Liver (tissue), 3 donors: ENCODE measurements at regions not wholly inside any gene's neighbourhood (a gene's known extent, or its start where the extent isn't known, plus 50 kb on each side); places are given as distances from the start of the nearest gene placed in this dataset.

Experiments used
- CTCF ChIP-seq: fragments of 150-350 bp; IDR thresholded peaks from 2 replicates; pipeline ENCODE4 v1.5.1; 2017; ENCODE audit warnings: improper control_type of control experiment, low read depth, low read length; ENCODE audit not compliant: missing input control
- TAF1 ChIP-seq: conservative IDR thresholded peaks from 2 replicates; pipeline ENCODE4 v1.6.1; 2016; ENCODE audit warnings: antibody characterized with exemption, mild to moderate bottlenecking
- donor health status: healthy.
- donor health status: healthy.

- TF ChIP-seq CTCF (no peak), TAF1 (no peak)
Measured at GRCh38 chr12:106004289-106004688, 134.5 kb downstream of the NUAK1 start.
